Glutamatergic neuron (in vitro differentiated cells): ENCODE measurements at regions not wholly inside any gene's neighbourhood (a gene's known extent, or its start where the extent isn't known, plus 50 kb on each side); places are given as distances from the start of the nearest gene placed in this dataset.

ENCODE experiments used
- DNase-seq: peaks from one replicate; pipeline ENCODE4 v3.0.0; 2022
- H3K27ac Mint-ChIP-seq: one replicate; pipeline ENCODE4 v1.8.0; 2020; ENCODE audit warnings: mild to moderate bottlenecking, mixed read lengths, inconsistent platforms; ENCODE audit not compliant: unreplicated experiment
- H3K27me3 Mint-ChIP-seq: one replicate; pipeline ENCODE4 v1.8.0; 2020; ENCODE audit warnings: mild to moderate bottlenecking, moderate library complexity, mixed read lengths, inconsistent platforms; ENCODE audit not compliant: unreplicated experiment
- H3K36me3 Mint-ChIP-seq: one replicate; pipeline ENCODE4 v1.8.0; 2020; ENCODE audit warnings: mild to moderate bottlenecking, mixed read lengths, inconsistent platforms; ENCODE audit not compliant: unreplicated experiment
- H3K4me1 Mint-ChIP-seq: one replicate; pipeline ENCODE4 v1.8.0; 2020; ENCODE audit warnings: mild to moderate bottlenecking, low read depth, mixed read lengths, inconsistent platforms; ENCODE audit not compliant: unreplicated experiment
- H3K4me3 Mint-ChIP-seq: one replicate; pipeline ENCODE4 v1.8.0; 2020; ENCODE audit warnings: mild to moderate bottlenecking, mixed read lengths, inconsistent platforms; ENCODE audit not compliant: unreplicated experiment
- H3K9me3 Mint-ChIP-seq: one replicate; pipeline ENCODE4 v1.8.0; 2020; ENCODE audit warnings: mild to moderate bottlenecking, moderate library complexity, mixed read lengths, inconsistent platforms; ENCODE audit not compliant: unreplicated experiment
- TF ChIP-seq, protein P1 (sequence below): fragments of 200-600 bp; sonication (generic); IDR thresholded peaks from one replicate; pipeline ENCODE4 v1.5.0; 2021; ENCODE audit not compliant: partially characterized antibody, unreplicated experiment

DNA sequence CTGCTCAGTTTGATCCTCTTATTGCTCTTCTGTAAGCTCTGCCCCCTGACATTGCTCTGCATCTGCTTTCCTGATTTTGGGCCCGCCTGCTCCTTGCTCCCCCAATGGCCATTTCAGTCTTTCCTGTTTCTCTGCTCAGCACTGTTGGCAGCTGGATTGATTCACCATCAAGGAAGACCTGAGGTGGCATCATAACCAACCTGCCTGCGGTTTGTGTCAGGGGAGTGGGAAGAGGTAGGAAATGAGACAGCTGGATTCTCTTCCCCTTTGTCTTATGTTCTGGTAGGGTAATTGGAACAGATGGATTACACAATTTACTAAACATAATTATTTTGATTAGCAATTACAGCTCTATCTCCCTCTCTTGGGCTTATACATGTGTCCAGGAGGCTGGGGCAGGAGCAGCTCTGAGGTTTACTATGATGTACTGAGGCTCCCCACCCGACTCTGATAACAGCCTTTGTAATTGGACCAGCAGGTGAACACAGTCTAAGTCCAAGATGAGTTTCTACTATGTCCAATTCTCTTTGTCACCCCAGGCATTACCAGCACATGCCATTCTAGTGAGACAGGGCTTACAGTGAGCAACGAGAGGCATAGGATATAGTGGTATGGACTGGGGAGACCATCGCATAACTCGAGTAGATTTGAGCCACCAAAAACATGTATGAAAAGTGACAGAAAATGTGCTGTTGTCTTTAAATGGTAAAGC is 151.8 kb upstream of the MMADHC start:
- Mint-ChIP-seq H3K4me3 (no peak overlapping the region), H3K27me3 (no peaks in the 10 kb centered on the region), H3K4me1 (peaks cover 8% of the 10 kb centered on the region), H3K27ac (no peak overlapping the region), H3K9me3 (peaks cover 2% of the 10 kb centered on the region), H3K36me3 (no peaks in the 10 kb centered on the region)
- DNase-seq = no peak
- TF ChIP-seq, protein P1, sequence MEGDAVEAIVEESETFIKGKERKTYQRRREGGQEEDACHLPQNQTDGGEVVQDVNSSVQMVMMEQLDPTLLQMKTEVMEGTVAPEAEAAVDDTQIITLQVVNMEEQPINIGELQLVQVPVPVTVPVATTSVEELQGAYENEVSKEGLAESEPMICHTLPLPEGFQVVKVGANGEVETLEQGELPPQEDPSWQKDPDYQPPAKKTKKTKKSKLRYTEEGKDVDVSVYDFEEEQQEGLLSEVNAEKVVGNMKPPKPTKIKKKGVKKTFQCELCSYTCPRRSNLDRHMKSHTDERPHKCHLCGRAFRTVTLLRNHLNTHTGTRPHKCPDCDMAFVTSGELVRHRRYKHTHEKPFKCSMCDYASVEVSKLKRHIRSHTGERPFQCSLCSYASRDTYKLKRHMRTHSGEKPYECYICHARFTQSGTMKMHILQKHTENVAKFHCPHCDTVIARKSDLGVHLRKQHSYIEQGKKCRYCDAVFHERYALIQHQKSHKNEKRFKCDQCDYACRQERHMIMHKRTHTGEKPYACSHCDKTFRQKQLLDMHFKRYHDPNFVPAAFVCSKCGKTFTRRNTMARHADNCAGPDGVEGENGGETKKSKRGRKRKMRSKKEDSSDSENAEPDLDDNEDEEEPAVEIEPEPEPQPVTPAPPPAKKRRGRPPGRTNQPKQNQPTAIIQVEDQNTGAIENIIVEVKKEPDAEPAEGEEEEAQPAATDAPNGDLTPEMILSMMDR = no peak

DNA sequence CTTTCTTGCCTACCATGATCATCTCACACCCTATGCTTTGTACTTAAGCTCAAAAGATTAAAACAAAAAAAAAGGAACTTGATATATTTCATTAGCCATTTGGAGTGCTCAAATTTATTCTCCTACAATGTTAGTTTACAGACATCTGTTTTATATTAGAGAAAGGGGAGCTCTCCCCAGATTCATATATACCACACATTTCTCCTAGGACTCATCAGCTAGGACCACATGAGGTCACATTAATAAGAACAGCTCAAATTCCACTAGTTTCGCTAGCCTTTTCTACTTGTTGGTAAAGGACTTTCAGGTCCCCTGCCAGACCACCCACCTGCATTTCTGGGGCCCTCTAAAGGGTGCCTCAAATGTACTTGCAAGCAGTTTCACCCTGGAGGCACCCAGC is 151.2 kb upstream of the MMADHC start:
- H3K9me3 Mint-ChIP-seq = peaks cover 2% of the 10 kb centered on the region
- H3K27me3 Mint-ChIP-seq = no peaks in the 10 kb centered on the region
- H3K27ac Mint-ChIP-seq = no peak overlapping the region
- DNase-seq = no peak
- TF ChIP-seq, protein P1 = no peak
- no peaks in the 10 kb centered on the region for H3K36me3 Mint-ChIP-seq
- peaks cover 4% of the 10 kb centered on the region for H3K4me1 Mint-ChIP-seq
- no peak overlapping the region for H3K4me3 Mint-ChIP-seq

DNA sequence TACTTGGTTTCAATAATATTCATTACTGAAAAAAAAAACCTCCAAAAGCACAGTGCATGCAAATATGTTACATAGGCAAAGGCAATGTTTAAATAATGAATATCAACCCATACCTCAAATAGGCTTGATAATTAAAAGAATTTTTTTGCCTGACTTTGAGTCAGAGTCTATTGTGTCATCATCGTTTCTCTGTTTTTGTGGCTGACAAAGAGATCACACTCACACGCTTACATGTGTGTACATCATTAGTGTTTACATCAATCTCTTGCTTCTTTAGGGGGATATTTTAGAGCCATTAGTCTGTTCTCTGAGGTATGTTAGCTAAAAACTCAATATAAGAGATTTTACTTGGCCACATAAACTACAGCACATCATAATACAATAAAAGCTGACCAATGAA is 150.3 kb upstream of the MMADHC start:
- H3K27me3 Mint-ChIP-seq = no peaks in the 10 kb centered on the region
- TF ChIP-seq, protein P1 = no peak
- H3K27ac Mint-ChIP-seq = no peak overlapping the region
- H3K9me3 Mint-ChIP-seq = peaks cover 2% of the 10 kb centered on the region
- H3K36me3 Mint-ChIP-seq = no peaks in the 10 kb centered on the region
- H3K4me1 Mint-ChIP-seq = no peaks in the 10 kb centered on the region
- no peak overlapping the region for H3K4me3 Mint-ChIP-seq
- DNase-seq = no peak

DNA sequence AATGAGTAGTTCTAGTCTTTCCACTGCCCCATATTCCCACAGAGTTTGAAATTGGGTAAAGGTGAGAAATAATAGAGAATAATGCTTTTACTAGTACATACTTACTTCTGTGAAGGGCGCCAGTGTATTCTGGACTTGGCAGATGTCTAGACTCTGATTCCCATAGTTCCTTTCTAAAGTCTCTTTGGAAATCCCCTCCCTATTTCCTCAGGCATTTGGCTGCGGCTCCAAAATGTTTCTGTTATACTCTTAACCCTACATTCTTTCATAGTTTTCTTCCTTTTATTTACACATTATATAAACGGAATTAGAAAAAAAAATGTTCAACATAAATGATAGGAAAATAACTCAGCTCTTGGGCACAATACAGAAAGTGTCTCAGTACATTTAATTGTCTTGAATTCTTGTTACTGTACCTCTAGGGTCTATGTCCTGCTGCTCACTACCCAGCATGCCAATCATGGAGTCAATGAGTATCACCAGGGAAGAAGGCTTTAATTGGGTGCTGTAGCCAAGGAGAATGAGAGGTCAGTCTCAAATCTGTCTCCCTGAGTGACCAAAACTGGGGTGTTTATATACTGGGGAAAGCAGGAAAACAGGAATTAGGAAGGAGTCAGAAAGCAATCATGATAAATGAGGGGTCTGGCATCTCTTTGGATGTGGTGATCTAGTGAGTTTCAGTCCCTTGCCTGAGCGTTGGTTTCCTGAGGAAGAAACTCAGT is 147.8 kb upstream of the MMADHC start:
- Mint-ChIP-seq H3K27me3 (no peaks in the 10 kb centered on the region), H3K27ac (no peak overlapping the region), H3K4me1 (no peaks in the 10 kb centered on the region), H3K36me3 (no peaks in the 10 kb centered on the region), H3K4me3 (no peak overlapping the region), H3K9me3 (peaks cover 2% of the 10 kb centered on the region)
- TF ChIP-seq, protein P1 = no peak
- DNase-seq = no peak

DNA sequence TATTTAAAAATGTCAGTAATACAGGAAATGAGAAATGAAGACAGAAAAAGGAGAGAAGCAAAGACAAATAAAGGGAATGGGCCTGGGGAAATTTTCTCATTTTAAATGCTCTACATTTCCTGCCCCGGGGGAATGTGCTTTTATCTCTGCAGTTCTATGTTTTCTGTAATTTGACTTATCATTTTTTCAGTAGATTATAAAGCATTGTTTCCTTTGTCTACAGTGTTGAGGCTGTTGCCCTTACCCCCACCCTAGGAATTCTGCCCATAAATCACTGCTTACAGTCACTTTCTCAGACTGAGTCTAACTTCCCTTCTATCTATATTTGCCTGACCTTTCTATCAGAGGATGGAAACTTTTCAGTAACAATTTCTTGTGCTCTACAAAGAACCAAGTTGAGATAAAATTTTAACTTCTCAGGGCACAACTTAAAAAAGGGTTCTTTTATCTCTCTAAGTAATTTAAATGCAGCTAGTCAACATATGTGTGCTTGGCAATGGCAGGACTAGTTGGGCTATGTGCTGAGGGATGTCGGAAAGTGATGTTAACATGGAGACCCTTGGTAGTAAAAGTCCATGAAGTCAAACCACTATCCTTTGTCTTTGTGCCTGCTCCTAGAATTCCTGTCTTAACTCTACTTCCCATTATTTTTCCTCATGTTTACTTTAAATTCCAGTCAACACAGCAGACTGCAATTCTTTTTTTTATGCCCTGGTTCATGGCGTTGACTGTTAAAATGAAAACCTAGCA is 146.5 kb upstream of the MMADHC start:
- H3K4me1 Mint-ChIP-seq = no peaks in the 10 kb centered on the region
- TF ChIP-seq, protein P1 = no peak
- no peaks in the 10 kb centered on the region for H3K27me3 Mint-ChIP-seq
- H3K4me3 Mint-ChIP-seq = no peak overlapping the region
- no peak for DNase-seq
- no peaks in the 10 kb centered on the region for H3K36me3 Mint-ChIP-seq
- H3K27ac Mint-ChIP-seq = no peak overlapping the region
- peaks cover 2% of the 10 kb centered on the region for H3K9me3 Mint-ChIP-seq
